ENCODE measurements at regions not wholly inside any gene's neighbourhood (a gene's known extent, or its start where the extent isn't known, plus 50 kb on each side); places are given as distances from the start of the nearest gene placed in this dataset.

DNA sequence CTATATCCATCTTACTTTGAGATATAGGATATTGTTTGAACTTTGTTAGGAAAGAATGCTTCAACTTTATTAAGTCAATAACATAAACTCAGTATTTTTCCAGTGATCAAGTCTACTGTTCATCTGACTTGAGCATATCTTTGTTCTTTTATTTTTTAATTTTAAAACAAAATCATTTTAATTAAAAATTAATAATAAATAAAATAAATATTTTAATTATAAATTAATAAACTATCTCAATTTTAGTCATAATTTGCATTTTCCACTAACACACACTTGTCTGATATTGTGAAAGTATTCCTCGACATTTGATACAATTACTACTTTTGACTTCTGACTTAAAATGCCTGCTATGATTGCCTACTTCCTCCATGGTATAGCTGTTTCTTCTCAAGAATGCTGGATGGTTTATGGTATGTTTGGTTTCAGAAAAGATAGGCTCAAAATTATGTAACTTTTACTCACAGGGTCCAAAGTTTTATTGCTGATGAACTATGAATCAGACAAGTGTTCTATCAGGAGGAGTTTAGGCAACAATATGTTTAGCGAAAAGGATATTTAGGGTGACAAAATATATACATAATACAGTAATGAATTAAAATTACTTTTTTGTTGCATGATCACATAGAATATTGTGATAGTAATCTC lies 1132.3 kb upstream of the PCDH10 start:
- no peak for TF ChIP-seq GATA1 (IDR thresholded peaks at IDR 0.05; ENCODE audit: low read depth, low read length)
- no peak for TF ChIP-seq POLR2A (IDR thresholded peaks at IDR 0.05; ENCODE audit: low read length)
